CD4-positive, alpha-beta T cell treated with Interleukin-17A for 1 hour (primary cell): ENCODE measurements at regions not wholly inside any gene's neighbourhood (a gene's known extent, or its start where the extent isn't known, plus 50 kb on each side); places are given as distances from the start of the nearest gene placed in this dataset.

Source experiments
- DNase-seq: peaks from one replicate; pipeline ENCODE4 v3.0.0-alpha.2; 2020

- DNase-seq: no peak
Observed at GRCh38 chr7:18370633-18371032, 124.9 kb upstream of the HDAC9 start.

GRCh38 chr7:18378989-18379605 is 116.5 kb upstream of the HDAC9 start:
- no peak for DNase-seq

- no peak for DNase-seq
Observed at GRCh38 chr7:18384491-18385143, 110.9 kb upstream of the HDAC9 start.

- no peak for DNase-seq
Observed at GRCh38 chr7:18386607-18387006, 108.9 kb upstream of the HDAC9 start.

GRCh38 chr7:18387191-18387735 is 108.3 kb upstream of the HDAC9 start:
- no peak for DNase-seq

GRCh38 chr7:18390535-18390907 is 105.0 kb upstream of the HDAC9 start:
- DNase-seq: no peak

GRCh38 chr7:18393465-18394118 is 102.0 kb upstream of the HDAC9 start:
- DNase-seq: no peak

GRCh38 chr7:18395868-18396267 is 99.7 kb upstream of the HDAC9 start:
- DNase-seq: no peak

- no peak for DNase-seq
Observed at GRCh38 chr7:18396953-18397352, 98.6 kb upstream of the HDAC9 start.

GRCh38 chr7:18399436-18400235 is 95.9 kb upstream of the HDAC9 start:
- DNase-seq: no peak

GRCh38 chr7:18400275-18400674 is 95.3 kb upstream of the HDAC9 start:
- DNase-seq: no peak

- DNase-seq: no peak
Observed at GRCh38 chr7:18400726-18401125, 94.8 kb upstream of the HDAC9 start.

GRCh38 chr7:18401757-18402156 is 93.8 kb upstream of the HDAC9 start:
- DNase-seq: no peak

GRCh38 chr7:18402488-18403183 is 92.9 kb upstream of the HDAC9 start:
- no peak for DNase-seq

- no peak for DNase-seq
Observed at GRCh38 chr7:18405726-18406125, 89.8 kb upstream of the HDAC9 start.

- no peak for DNase-seq
Observed at GRCh38 chr7:18407385-18407784, 88.2 kb upstream of the HDAC9 start.

- DNase-seq: no peak
Observed at GRCh38 chr7:18408461-18408860, 87.1 kb upstream of the HDAC9 start.

GRCh38 chr7:18408868-18409267 is 86.7 kb upstream of the HDAC9 start:
- DNase-seq: no peak

GRCh38 chr7:18413447-18413846 is 82.1 kb upstream of the HDAC9 start:
- no peak for DNase-seq

GRCh38 chr7:18414885-18415284 is 80.7 kb upstream of the HDAC9 start:
- no peak for DNase-seq

- DNase-seq: no peak
Observed at GRCh38 chr7:18416988-18417387, 78.6 kb upstream of the HDAC9 start.

- no peak for DNase-seq
Observed at GRCh38 chr7:18419456-18419855, 76.1 kb upstream of the HDAC9 start.

- no peak for DNase-seq
Observed at GRCh38 chr7:18420108-18420507, 75.4 kb upstream of the HDAC9 start.
